ENCODE measurements at regions not wholly inside any gene's neighbourhood (a gene's known extent, or its start where the extent isn't known, plus 50 kb on each side); places are given as distances from the start of the nearest gene placed in this dataset.

DNA sequence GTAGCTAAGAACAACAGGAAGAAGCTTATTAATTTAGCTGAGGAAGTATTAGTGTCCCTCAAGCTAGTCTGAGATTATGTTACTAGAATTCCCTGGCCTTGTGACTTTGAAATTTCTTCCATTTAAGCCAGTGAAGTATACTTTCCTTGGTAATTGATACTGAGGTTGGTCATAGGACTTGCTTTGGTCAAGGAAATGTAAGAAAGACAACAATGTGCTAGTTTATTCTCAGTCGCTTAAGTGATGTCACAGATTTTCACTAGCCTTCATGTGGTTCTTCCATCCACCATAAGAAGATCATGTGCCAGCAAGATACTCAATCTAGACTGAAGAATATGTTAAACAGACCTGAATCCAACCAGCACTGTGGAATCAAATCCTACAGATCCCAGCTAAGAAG, 1140.1 kb downstream of the TECRL start:
- no peak overlapping the region for H3K4me3 ChIP-seq
- H3K4me1 ChIP-seq: no peaks in the 10 kb centered on the region
- TF ChIP-seq, protein P1, sequence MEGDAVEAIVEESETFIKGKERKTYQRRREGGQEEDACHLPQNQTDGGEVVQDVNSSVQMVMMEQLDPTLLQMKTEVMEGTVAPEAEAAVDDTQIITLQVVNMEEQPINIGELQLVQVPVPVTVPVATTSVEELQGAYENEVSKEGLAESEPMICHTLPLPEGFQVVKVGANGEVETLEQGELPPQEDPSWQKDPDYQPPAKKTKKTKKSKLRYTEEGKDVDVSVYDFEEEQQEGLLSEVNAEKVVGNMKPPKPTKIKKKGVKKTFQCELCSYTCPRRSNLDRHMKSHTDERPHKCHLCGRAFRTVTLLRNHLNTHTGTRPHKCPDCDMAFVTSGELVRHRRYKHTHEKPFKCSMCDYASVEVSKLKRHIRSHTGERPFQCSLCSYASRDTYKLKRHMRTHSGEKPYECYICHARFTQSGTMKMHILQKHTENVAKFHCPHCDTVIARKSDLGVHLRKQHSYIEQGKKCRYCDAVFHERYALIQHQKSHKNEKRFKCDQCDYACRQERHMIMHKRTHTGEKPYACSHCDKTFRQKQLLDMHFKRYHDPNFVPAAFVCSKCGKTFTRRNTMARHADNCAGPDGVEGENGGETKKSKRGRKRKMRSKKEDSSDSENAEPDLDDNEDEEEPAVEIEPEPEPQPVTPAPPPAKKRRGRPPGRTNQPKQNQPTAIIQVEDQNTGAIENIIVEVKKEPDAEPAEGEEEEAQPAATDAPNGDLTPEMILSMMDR (IDR thresholded peaks at IDR 0.05): no peak
- H3K27me3 ChIP-seq: no peaks in the 10 kb centered on the region
- peaks cover 0 to 12% of the 10 kb centered on the region in 2 donors for H3K9me3 ChIP-seq
- ATAC-seq: no peak
- DNase-seq: no peak
- no peaks in the 10 kb centered on the region for H3K36me3 ChIP-seq
- intact Hi-C loops (cut with DNase I): no loop called here
- no peak overlapping the region for H3K27ac ChIP-seq

DNA sequence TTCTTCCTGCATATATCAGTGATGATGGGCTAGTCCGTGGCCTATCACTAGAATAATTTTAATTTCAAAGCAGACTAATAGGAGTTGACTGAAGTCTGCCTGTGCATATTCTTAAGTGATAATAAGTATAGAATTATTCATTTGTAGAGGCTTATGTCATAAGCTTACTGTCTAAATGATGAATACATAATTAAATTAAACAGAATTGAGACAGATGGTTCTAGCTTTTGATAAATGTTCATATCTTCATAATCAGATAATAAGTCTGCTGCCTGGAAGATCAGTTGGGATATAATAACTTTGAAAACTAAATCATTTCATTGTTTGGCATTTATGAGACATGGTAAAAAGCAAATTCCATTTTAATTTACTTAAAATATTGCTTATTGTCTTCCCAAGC, 1175.6 kb downstream of the TECRL start:
- TF ChIP-seq, protein P1 (IDR thresholded peaks at IDR 0.05): no peak
- Histone ChIP-seq H3K4me3 (no peak overlapping the region), H3K4me1 (no peaks in the 10 kb centered on the region), H3K27ac (no peak overlapping the region), H3K9me3 (no peaks in the 10 kb centered on the region), H3K36me3 (no peaks in the 10 kb centered on the region), H3K27me3 (no peaks in the 10 kb centered on the region)
- DNase-seq (no peak), ATAC-seq (no peak)
- intact Hi-C loops (cut with DNase I): no loop called here

DNA sequence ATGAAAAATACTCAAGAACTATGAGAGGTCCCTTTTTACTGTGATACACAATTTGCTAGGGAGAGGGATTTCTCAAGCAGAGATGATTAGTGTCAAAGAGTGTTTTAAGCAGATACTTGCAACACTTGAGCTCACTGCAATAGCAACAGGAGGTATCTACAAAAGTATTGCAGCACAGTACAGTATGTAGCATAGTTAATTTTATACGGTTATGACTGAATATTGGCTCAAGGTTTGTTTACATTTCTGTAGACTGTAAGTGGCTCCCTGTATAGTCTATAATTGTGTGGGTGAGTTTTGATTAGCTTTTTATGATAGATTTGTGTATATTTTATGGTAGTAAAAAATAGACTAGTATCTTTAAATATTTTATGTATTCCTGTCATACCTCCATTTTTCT, 1177.2 kb downstream of the TECRL start:
- H3K4me3 ChIP-seq: no peak overlapping the region
- TF ChIP-seq, protein P1 (IDR thresholded peaks at IDR 0.05): no peak
- H3K4me1 ChIP-seq: no peaks in the 10 kb centered on the region
- no peak overlapping the region for H3K27ac ChIP-seq
- H3K9me3 ChIP-seq: no peaks in the 10 kb centered on the region
- ATAC-seq (no peak), DNase-seq (no peak)
- intact Hi-C loops (cut with DNase I): no loop called here
- H3K36me3 ChIP-seq: no peaks in the 10 kb centered on the region
- H3K27me3 ChIP-seq: no peaks in the 10 kb centered on the region

DNA sequence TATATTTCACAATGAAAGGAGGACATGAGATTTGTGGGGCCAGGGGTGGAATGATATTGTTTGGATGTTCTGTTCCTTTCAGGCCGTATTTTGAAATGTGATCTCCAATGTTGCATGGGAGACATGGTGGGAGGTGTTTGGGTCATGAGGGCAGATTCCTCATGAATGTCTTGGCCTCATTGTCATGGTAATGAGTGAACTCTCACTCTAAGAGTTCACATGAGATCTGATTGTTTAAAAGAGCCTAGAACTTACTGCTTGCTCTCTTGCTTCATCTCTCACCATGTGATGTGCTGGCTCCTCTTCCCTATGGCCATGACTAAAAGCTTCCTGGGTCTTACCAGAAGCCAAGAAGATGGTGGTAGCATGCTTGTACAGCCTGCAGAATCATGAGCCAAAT, 1183.0 kb downstream of the TECRL start:
- Histone ChIP-seq H3K27me3 (no peaks in the 10 kb centered on the region), H3K36me3 (no peaks in the 10 kb centered on the region), H3K27ac (no peak overlapping the region), H3K9me3 (peaks cover 0 to 5% of the 10 kb centered on the region in 2 donors), H3K4me3 (no peak overlapping the region), H3K4me1 (no peaks in the 10 kb centered on the region)
- ATAC-seq (no peak), DNase-seq (no peak)
- TF ChIP-seq, protein P1 (IDR thresholded peaks at IDR 0.05): no peak
- intact Hi-C loops (cut with DNase I): no loop called here

DNA sequence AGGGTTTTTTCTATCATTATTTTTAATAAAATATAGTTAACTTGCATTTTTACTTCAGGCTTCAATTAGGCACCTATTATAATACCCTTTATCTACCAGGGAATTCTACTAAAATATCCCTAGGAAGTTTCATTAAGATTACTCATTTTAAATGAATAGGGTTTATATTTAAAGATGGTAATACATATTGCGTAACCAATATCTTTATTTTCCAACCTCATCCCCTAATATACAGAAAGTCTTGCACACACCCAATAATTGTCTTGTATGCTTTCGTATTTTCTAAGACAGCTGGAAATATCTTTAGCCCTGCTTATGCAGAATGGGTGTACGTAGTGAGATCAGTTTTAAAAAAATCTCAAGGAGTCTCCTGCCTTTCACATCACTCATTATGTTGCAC, 1186.8 kb downstream of the TECRL start:
- intact Hi-C loops (cut with DNase I): no loop called here
- no peak overlapping the region for H3K4me3 ChIP-seq
- no peaks in the 10 kb centered on the region for H3K4me1 ChIP-seq
- DNase-seq (no peak), ATAC-seq (no peak)
- no peaks in the 10 kb centered on the region for H3K36me3 ChIP-seq
- H3K27me3 ChIP-seq: no peaks in the 10 kb centered on the region
- TF ChIP-seq, protein P1 (IDR thresholded peaks at IDR 0.05): no peak
- H3K27ac ChIP-seq: no peak overlapping the region
- H3K9me3 ChIP-seq: peaks cover 0 to 22% of the 10 kb centered on the region in 2 donors
